ENCODE measurements at regions not wholly inside any gene's neighbourhood (a gene's known extent, or its start where the extent isn't known, plus 50 kb on each side); places are given as distances from the start of the nearest gene placed in this dataset.

- H3K27ac ChIP-seq, result no peak overlapping the region
- H3K4me1 ChIP-seq, result no peaks in the 10 kb centered on the region
- TF ChIP-seq POLR2A (IDR thresholded peaks at IDR 0.05), result no peak
- no peak for TF ChIP-seq CTCF (IDR thresholded peaks at IDR 0.05)
- intact Hi-C loops (cut with DNase I), result no loop called here
- no peak for ATAC-seq
- H3K9me3 ChIP-seq, result no peaks in the 10 kb centered on the region
- no peak for DNase-seq
- no peaks in the 10 kb centered on the region for H3K36me3 ChIP-seq
- no peaks in the 10 kb centered on the region for H3K27me3 ChIP-seq
- WGBS (ENCODE audit: insufficient coverage, low coverage, low lambda C conversion rate, missing lambda C conversion rate), result no CpG with 5 or more reads among the region's 1 CpG
- H3K4me3 ChIP-seq, result no peak overlapping the region
Observed at GRCh38 chr3:36302626-36303025, 77.7 kb upstream of the STAC start.

GRCh38 chr3:36303286-36303685 is 77.0 kb upstream of the STAC start:
- intact Hi-C loops (cut with DNase I), result no loop called here
- Histone ChIP-seq H3K9me3 (no peaks in the 10 kb centered on the region), H3K27me3 (no peaks in the 10 kb centered on the region), H3K27ac (no peak overlapping the region), H3K4me1 (no peaks in the 10 kb centered on the region), H3K36me3 (no peaks in the 10 kb centered on the region), H3K4me3 (no peak overlapping the region)
- TF ChIP-seq POLR2A (IDR thresholded peaks at IDR 0.05) (no peak), CTCF (IDR thresholded peaks at IDR 0.05) (no peak)
- DNase-seq (no peak), ATAC-seq (no peak)
- 68% methylated on average over 4 of the region's 5 CpGs for WGBS (ENCODE audit: insufficient coverage, low coverage, low lambda C conversion rate, missing lambda C conversion rate)

GRCh38 chr3:36305929-36306520 is 74.3 kb upstream of the STAC start:
- intact Hi-C loops (cut with DNase I), result no loop called here
- no peak for ATAC-seq
- WGBS (ENCODE audit: insufficient coverage, low coverage, low lambda C conversion rate, missing lambda C conversion rate), result 54% methylated on average over 1 of the region's 1 CpG

GRCh38 chr3:36309092-36309491 is 71.2 kb upstream of the STAC start:
- no peak for DNase-seq
- Histone ChIP-seq H3K4me1 (no peaks in the 10 kb centered on the region), H3K4me3 (no peak overlapping the region), H3K36me3 (no peaks in the 10 kb centered on the region), H3K27me3 (no peaks in the 10 kb centered on the region), H3K9me3 (no peaks in the 10 kb centered on the region), H3K27ac (no peak overlapping the region)
- intact Hi-C loops (cut with DNase I), result no loop called here
- 45% methylated on average over 1 of the region's 1 CpG for WGBS (ENCODE audit: insufficient coverage, low coverage, low lambda C conversion rate, missing lambda C conversion rate)
- TF ChIP-seq CTCF (IDR thresholded peaks at IDR 0.05), result no peak
- TF ChIP-seq POLR2A (IDR thresholded peaks at IDR 0.05), result no peak
- ATAC-seq, result no peak

More at GRCh38 chr3:36305929-36306520, 74.3 kb upstream of the STAC start:
- Histone ChIP-seq H3K4me3 (no peak overlapping the region), H3K9me3 (no peaks in the 10 kb centered on the region), H3K36me3 (no peaks in the 10 kb centered on the region), H3K27me3 (no peaks in the 10 kb centered on the region), H3K27ac (no peak overlapping the region), H3K4me1 (no peaks in the 10 kb centered on the region)
- TF ChIP-seq POLR2A (IDR thresholded peaks at IDR 0.05) (no peak), CTCF (IDR thresholded peaks at IDR 0.05) (no peak)
- DNase-seq, result no peak

GRCh38 chr3:36312351-36312750 is 68.0 kb upstream of the STAC start:
- no peak for TF ChIP-seq CTCF (IDR thresholded peaks at IDR 0.05)
- TF ChIP-seq POLR2A (IDR thresholded peaks at IDR 0.05), result no peak
- no peak for DNase-seq
- no peaks in the 10 kb centered on the region for H3K4me1 ChIP-seq
- no peak for ATAC-seq
- H3K36me3 ChIP-seq, result no peaks in the 10 kb centered on the region
- intact Hi-C loops (cut with DNase I), result no loop called here
- no peak overlapping the region for H3K4me3 ChIP-seq
- H3K9me3 ChIP-seq, result no peaks in the 10 kb centered on the region
- H3K27ac ChIP-seq, result no peak overlapping the region
- no peaks in the 10 kb centered on the region for H3K27me3 ChIP-seq
